ENCODE measurements at regions not wholly inside any gene's neighbourhood (a gene's known extent, or its start where the extent isn't known, plus 50 kb on each side); places are given as distances from the start of the nearest gene placed in this dataset.

DNA sequence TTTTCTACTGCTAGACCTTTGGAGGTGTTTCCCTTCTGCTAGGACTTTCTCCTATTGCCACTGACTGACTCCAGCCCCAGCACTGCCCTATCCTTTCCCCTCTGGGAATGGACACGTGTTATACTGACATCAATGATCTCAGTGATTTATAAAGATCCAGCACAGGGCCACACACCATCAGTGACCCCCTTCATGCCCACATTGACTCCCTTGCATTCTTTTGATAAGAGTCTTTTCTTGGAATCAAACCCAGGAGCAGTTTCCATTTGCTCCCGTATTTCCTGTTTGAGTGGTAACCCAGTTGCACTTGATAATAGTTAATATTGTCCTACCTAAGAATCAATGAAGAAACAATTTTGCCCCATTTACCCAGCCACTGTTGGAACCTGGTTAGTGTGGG, 501.0 kb upstream of the USP24 start:
- no peak for DNase-seq
- H3K36me3 Mint-ChIP-seq (ENCODE audit: insufficient read depth, unreplicated experiment) = no peaks in the 10 kb centered on the region
- no TSS peak for BruUV-seq (replicated peaks)
- no peak for TF ChIP-seq CTCF (IDR thresholded peaks at IDR 0.05; ENCODE audit: unreplicated experiment)
- CTCF ChIA-PET = no interaction called here
- intact Hi-C loops (cut with micrococcal nuclease; ENCODE audit: unreplicated experiment) = no loop called here
- no peaks in the 10 kb centered on the region for H3K9me3 Mint-ChIP-seq (ENCODE audit: low read depth, unreplicated experiment)
- peaks cover 20% of the 10 kb centered on the region for H3K27me3 Mint-ChIP-seq (ENCODE audit: unreplicated experiment)
- H3K27ac Mint-ChIP-seq (ENCODE audit: unreplicated experiment) = no peak overlapping the region
- no peaks in the 10 kb centered on the region for H3K4me1 Mint-ChIP-seq (ENCODE audit: low read depth, unreplicated experiment)
- H3K4me3 Mint-ChIP-seq (ENCODE audit: low read depth, unreplicated experiment) = no peak overlapping the region

DNA sequence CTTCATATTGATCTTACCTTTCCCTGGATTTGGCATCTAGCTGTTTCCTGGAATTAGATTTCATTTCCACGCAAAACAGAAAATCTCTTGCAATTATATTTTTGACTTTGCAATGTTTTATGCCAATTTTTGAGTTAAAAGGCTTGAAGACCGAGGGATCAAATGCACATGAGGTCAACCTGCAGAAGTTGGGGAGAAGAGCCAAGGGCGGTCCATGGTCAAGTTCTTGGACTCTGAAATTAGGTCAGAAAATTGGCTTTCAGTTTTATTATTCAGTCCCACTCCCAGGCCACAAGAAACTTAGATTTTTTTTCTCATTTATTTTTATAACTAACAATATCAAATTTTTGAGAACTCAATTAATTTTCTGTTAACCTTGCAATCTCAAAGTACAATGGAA, 499.1 kb upstream of the USP24 start:
- no peak overlapping the region for H3K4me3 Mint-ChIP-seq (ENCODE audit: low read depth, unreplicated experiment)
- DNase-seq = no peak
- BruUV-seq (replicated peaks) = no TSS peak
- CTCF ChIA-PET = no interaction called here
- no peaks in the 10 kb centered on the region for H3K9me3 Mint-ChIP-seq (ENCODE audit: low read depth, unreplicated experiment)
- TF ChIP-seq CTCF (IDR thresholded peaks at IDR 0.05; ENCODE audit: unreplicated experiment) = no peak
- no peaks in the 10 kb centered on the region for H3K36me3 Mint-ChIP-seq (ENCODE audit: insufficient read depth, unreplicated experiment)
- no peaks in the 10 kb centered on the region for H3K4me1 Mint-ChIP-seq (ENCODE audit: low read depth, unreplicated experiment)
- intact Hi-C loops (cut with micrococcal nuclease; ENCODE audit: unreplicated experiment) = no loop called here
- peaks cover 20% of the 10 kb centered on the region for H3K27me3 Mint-ChIP-seq (ENCODE audit: unreplicated experiment)
- H3K27ac Mint-ChIP-seq (ENCODE audit: unreplicated experiment) = no peak overlapping the region

DNA sequence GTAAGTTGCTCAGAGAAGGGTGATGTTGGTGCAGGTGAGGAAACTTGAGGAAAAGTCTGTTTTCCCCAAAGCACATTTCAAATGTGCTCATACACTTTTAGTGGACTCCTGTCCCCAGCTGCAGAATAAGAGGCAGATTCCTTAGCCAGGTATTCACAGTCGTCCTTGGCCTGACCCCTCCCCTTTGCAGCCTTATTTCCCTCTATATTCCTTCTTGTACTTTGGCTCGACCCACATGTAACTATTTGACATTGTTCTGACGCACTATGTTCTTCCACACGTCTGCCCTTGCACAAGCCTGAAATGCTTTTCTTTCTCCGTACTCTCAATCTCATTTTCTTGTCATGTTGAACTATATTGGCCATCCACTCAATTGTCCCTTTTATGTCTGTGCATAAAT, 498.4 kb upstream of the USP24 start:
- H3K4me3 Mint-ChIP-seq (ENCODE audit: low read depth, unreplicated experiment) = no peak overlapping the region
- CTCF ChIA-PET = no interaction called here
- no peak overlapping the region for H3K27ac Mint-ChIP-seq (ENCODE audit: unreplicated experiment)
- BruUV-seq (replicated peaks) = no TSS peak
- H3K9me3 Mint-ChIP-seq (ENCODE audit: low read depth, unreplicated experiment) = no peaks in the 10 kb centered on the region
- H3K36me3 Mint-ChIP-seq (ENCODE audit: insufficient read depth, unreplicated experiment) = no peaks in the 10 kb centered on the region
- H3K4me1 Mint-ChIP-seq (ENCODE audit: low read depth, unreplicated experiment) = no peaks in the 10 kb centered on the region
- H3K27me3 Mint-ChIP-seq (ENCODE audit: unreplicated experiment) = peaks cover 20% of the 10 kb centered on the region
- DNase-seq = no peak
- intact Hi-C loops (cut with micrococcal nuclease; ENCODE audit: unreplicated experiment) = no loop called here
- TF ChIP-seq CTCF (IDR thresholded peaks at IDR 0.05; ENCODE audit: unreplicated experiment) = no peak

DNA sequence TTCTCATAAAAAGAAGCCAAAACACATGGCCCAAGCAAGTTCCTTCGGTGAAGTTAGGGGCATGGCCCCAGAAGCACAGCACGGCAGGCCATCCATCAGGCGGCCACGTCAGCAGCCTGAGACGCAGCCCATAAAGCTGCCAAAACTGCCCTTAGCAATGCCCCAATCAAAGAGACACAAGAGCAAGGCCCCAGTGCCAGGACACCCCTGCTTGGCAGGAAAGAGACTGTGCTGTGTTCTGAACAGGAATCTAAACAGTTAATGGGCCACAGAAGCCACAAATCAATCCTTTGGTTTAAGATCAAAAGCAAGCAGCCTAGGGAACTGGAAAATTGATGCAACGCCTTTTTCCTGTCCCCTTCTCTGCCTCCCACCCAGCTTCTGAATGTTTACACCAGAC, 497.0 kb upstream of the USP24 start:
- no peak overlapping the region for H3K27ac Mint-ChIP-seq (ENCODE audit: unreplicated experiment)
- BruUV-seq (replicated peaks) = no TSS peak
- H3K9me3 Mint-ChIP-seq (ENCODE audit: low read depth, unreplicated experiment) = no peaks in the 10 kb centered on the region

More for the DNA sequence above, 497.0 kb upstream of the USP24 start:
- no peaks in the 10 kb centered on the region for H3K4me1 Mint-ChIP-seq (ENCODE audit: low read depth, unreplicated experiment)
- H3K27me3 Mint-ChIP-seq (ENCODE audit: unreplicated experiment) = peaks cover 20% of the 10 kb centered on the region
- intact Hi-C loops (cut with micrococcal nuclease; ENCODE audit: unreplicated experiment) = no loop called here
- H3K4me3 Mint-ChIP-seq (ENCODE audit: low read depth, unreplicated experiment) = no peak overlapping the region
- no peaks in the 10 kb centered on the region for H3K36me3 Mint-ChIP-seq (ENCODE audit: insufficient read depth, unreplicated experiment)
- CTCF ChIA-PET = no interaction called here
- TF ChIP-seq CTCF (IDR thresholded peaks at IDR 0.05; ENCODE audit: unreplicated experiment) = no peak
- no peak for DNase-seq

Data from Calu3 (cell line).